ENCODE measurements at regions not wholly inside any gene's neighbourhood (a gene's known extent, or its start where the extent isn't known, plus 50 kb on each side); places are given as distances from the start of the nearest gene placed in this dataset.

GRCh38 chr10:61529208-61529607 lies 76.0 kb upstream of the TMEM26 start:
- TF ChIP-seq, protein P1, sequence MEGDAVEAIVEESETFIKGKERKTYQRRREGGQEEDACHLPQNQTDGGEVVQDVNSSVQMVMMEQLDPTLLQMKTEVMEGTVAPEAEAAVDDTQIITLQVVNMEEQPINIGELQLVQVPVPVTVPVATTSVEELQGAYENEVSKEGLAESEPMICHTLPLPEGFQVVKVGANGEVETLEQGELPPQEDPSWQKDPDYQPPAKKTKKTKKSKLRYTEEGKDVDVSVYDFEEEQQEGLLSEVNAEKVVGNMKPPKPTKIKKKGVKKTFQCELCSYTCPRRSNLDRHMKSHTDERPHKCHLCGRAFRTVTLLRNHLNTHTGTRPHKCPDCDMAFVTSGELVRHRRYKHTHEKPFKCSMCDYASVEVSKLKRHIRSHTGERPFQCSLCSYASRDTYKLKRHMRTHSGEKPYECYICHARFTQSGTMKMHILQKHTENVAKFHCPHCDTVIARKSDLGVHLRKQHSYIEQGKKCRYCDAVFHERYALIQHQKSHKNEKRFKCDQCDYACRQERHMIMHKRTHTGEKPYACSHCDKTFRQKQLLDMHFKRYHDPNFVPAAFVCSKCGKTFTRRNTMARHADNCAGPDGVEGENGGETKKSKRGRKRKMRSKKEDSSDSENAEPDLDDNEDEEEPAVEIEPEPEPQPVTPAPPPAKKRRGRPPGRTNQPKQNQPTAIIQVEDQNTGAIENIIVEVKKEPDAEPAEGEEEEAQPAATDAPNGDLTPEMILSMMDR (IDR thresholded peaks at IDR 0.05; ENCODE audit: insufficient read depth, low read depth, low read length, missing control alignments), result no peak
- H3K4me3 ChIP-seq (ENCODE audit: low read length), result no peak overlapping the region
- DNase-seq (ENCODE audit: low read depth), result no peak

- peak; percentile 75 for DNase-seq (ENCODE audit: low read depth)
- TF ChIP-seq, protein P1 (IDR thresholded peaks at IDR 0.05; ENCODE audit: insufficient read depth, low read depth, low read length, missing control alignments), result no peak
- no peak overlapping the region for H3K4me3 ChIP-seq (ENCODE audit: low read length)
Observed at GRCh38 chr10:61503051-61503450, 49.9 kb upstream of the TMEM26 start.

All from epithelial cell of esophagus (primary cell).